Lung (tissue), 11 donors: ENCODE measurements at regions not wholly inside any gene's neighbourhood (a gene's known extent, or its start where the extent isn't known, plus 50 kb on each side); places are given as distances from the start of the nearest gene placed in this dataset.

ENCODE experiments used
- ATAC-seq: fragments of 200-7000 bp; cut with Tn5 transposase; one replicate; pipeline ENCODE4 v1.9.1; 2020; ENCODE audit warnings: moderate number of reproducible peaks; ENCODE audit not compliant: insufficient read depth, low FRiP score
- DNase-seq, 3 donors: peaks; one replicate each; pipeline ENCODE4 v3.0.0-alpha.2; 2013 to 2017
- H3K27ac ChIP-seq, 2 donors: one replicate each; pipeline ENCODE4 v1.5.1; 2013; ENCODE audit warnings: mild to moderate bottlenecking in 2 of 2, moderate library complexity in 2 of 2, control low read depth in 1 of 2, inconsistent platforms in 1 of 2, low read depth in 1 of 2, low read length in 1 of 2
- H3K27me3 ChIP-seq, 3 donors: one replicate each; pipeline ENCODE4 v1.5.1; 2013; ENCODE audit warnings: low read length in 2 of 3; ENCODE audit not compliant: control insufficient read depth in 3 of 3, insufficient read depth in 3 of 3
- H3K36me3 ChIP-seq, 4 donors: one replicate each; pipeline ENCODE4 v1.5.1; 2013; ENCODE audit warnings: low read length in 4 of 4, mild to moderate bottlenecking in 1 of 4, moderate library complexity in 1 of 4; ENCODE audit not compliant: control insufficient read depth in 4 of 4, insufficient read depth in 4 of 4
- H3K4me1 ChIP-seq, 5 donors: one replicate each; pipeline ENCODE4 v1.5.1; 2013; ENCODE audit warnings: low read length in 5 of 5, mild to moderate bottlenecking in 2 of 5, moderate library complexity in 1 of 5; ENCODE audit not compliant: control insufficient read depth in 5 of 5, insufficient read depth in 5 of 5
- H3K4me3 ChIP-seq: one replicate; pipeline ENCODE4 v1.5.1; 2013; ENCODE audit warnings: mild to moderate bottlenecking, control low read depth, moderate library complexity
- H3K9ac ChIP-seq, 2 donors: one replicate each; pipeline ENCODE4 v1.5.1; 2013; ENCODE audit warnings: low read length in 2 of 2, control low read depth in 1 of 2; ENCODE audit not compliant: insufficient read depth in 1 of 2
- H3K9me3 ChIP-seq, 4 donors: one replicate each; pipeline ENCODE4 v1.5.1; 2013; ENCODE audit warnings: low read length in 3 of 4, mild to moderate bottlenecking in 1 of 4, moderate library complexity in 1 of 4; ENCODE audit not compliant: control insufficient read depth in 4 of 4, insufficient read depth in 3 of 4
- CTCF ChIP-seq: IDR thresholded peaks from 2 replicates; pipeline ENCODE4 v1.5.1; 2012; ENCODE audit warnings: mild to moderate bottlenecking; ENCODE audit errors: control extremely low read depth, extremely low read depth
- WGBS, 2 donors: extraction: QIAGEN DNeasy Blood & Tissue Kit; methylation state at CpG; one replicate each; pipeline ENCODE4 v1.1.7; 2013; 5-methylcytosine and 5-hydroxymethylcytosine counted together
- donor health status: control.
- donor health status: control.
- donor health status: Bipolar disorder and iron deficiency.
- donor health status: healthy.
- donor health status: DM: yes; HTN: yes; CAD: no.

- H3K4me3 ChIP-seq = no peak overlapping the region
- peaks cover 0 to 6% (median 0%) of the 10 kb centered on the region in 5 donors for H3K4me1 ChIP-seq
- no peak overlapping the region for H3K27ac ChIP-seq
- peaks cover 0 to 1% (median 0%) of the 10 kb centered on the region in 4 donors for H3K9me3 ChIP-seq
- DNase-seq = no peak
- H3K27me3 ChIP-seq = no peaks in the 10 kb centered on the region
- H3K9ac ChIP-seq = no peak overlapping the region
- 93 to 94% methylated on average over 5 of the region's 5 CpGs for WGBS, 2 donors
- no peak for TF ChIP-seq CTCF
- no peaks in the 10 kb centered on the region for H3K36me3 ChIP-seq
- ATAC-seq = no peak
These were observed 99.2 kb upstream of the ZNF521 start for GRCh38 chr18:25451077-25451658.

GRCh38 chr18:25449046-25449445, 97.1 kb upstream of the ZNF521 start:
- no peak for TF ChIP-seq CTCF
- no peak for DNase-seq

GRCh38 chr18:25446972-25447371, 95.0 kb upstream of the ZNF521 start:
- H3K36me3 ChIP-seq = no peaks in the 10 kb centered on the region
- peaks cover 0 to 1% (median 0%) of the 10 kb centered on the region in 4 donors for H3K9me3 ChIP-seq
- TF ChIP-seq CTCF = no peak
- no peak overlapping the region for H3K4me3 ChIP-seq
- no peak overlapping the region for H3K9ac ChIP-seq
- H3K27me3 ChIP-seq = no peaks in the 10 kb centered on the region
- 41 to 48% methylated on average over 3 of the region's 3 CpGs for WGBS, 2 donors
- no peaks in the 10 kb centered on the region for H3K4me1 ChIP-seq
- ATAC-seq (no peak), DNase-seq (no peak)
- no peak overlapping the region for H3K27ac ChIP-seq

More at GRCh38 chr18:25449046-25449445, 97.1 kb upstream of the ZNF521 start:
- no peak overlapping the region for H3K27ac ChIP-seq
- H3K9me3 ChIP-seq = peaks cover 0 to 1% (median 0%) of the 10 kb centered on the region in 4 donors
- no peak overlapping the region for H3K4me3 ChIP-seq
- no peak for ATAC-seq
- no peak overlapping the region for H3K9ac ChIP-seq
- no peaks in the 10 kb centered on the region for H3K27me3 ChIP-seq
- no peaks in the 10 kb centered on the region for H3K4me1 ChIP-seq
- no peaks in the 10 kb centered on the region for H3K36me3 ChIP-seq

- TF ChIP-seq CTCF = no peak
- WGBS, 2 donors = 93% methylated on average over 5 of the region's 5 CpGs
- Histone ChIP-seq H3K9me3 (no peaks in the 10 kb centered on the region), H3K4me3 (no peak overlapping the region), H3K27me3 (no peaks in the 10 kb centered on the region), H3K36me3 (no peaks in the 10 kb centered on the region), H3K9ac (no peak overlapping the region), H3K27ac (no peak overlapping the region), H3K4me1 (no peaks in the 10 kb centered on the region)
- ATAC-seq (no peak), DNase-seq (no peak)
These were observed 93.5 kb upstream of the ZNF521 start for GRCh38 chr18:25445430-25445829.
